ENCODE measurements at regions not wholly inside any gene's neighbourhood (a gene's known extent, or its start where the extent isn't known, plus 50 kb on each side); places are given as distances from the start of the nearest gene placed in this dataset.
A peak's percentile ranks its signal among the peaks of the same experiment; 100 is the strongest.

GRCh38 chr7:25318047-25318446 is 89.8 kb upstream of the NPVF start:
- TF ChIP-seq, protein P1, sequence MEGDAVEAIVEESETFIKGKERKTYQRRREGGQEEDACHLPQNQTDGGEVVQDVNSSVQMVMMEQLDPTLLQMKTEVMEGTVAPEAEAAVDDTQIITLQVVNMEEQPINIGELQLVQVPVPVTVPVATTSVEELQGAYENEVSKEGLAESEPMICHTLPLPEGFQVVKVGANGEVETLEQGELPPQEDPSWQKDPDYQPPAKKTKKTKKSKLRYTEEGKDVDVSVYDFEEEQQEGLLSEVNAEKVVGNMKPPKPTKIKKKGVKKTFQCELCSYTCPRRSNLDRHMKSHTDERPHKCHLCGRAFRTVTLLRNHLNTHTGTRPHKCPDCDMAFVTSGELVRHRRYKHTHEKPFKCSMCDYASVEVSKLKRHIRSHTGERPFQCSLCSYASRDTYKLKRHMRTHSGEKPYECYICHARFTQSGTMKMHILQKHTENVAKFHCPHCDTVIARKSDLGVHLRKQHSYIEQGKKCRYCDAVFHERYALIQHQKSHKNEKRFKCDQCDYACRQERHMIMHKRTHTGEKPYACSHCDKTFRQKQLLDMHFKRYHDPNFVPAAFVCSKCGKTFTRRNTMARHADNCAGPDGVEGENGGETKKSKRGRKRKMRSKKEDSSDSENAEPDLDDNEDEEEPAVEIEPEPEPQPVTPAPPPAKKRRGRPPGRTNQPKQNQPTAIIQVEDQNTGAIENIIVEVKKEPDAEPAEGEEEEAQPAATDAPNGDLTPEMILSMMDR (IDR thresholded peaks at IDR 0.05; ENCODE audit: borderline replicate concordance, extremely low read depth, low read length, poor library complexity, severe bottlenecking), result peak; percentile 16
- no peak for TF ChIP-seq EZH2 (IDR thresholded peaks at IDR 0.05; ENCODE audit: borderline replicate concordance, low read depth, low read length, severe bottlenecking)
